ENCODE measurements at regions not wholly inside any gene's neighbourhood (a gene's known extent, or its start where the extent isn't known, plus 50 kb on each side); places are given as distances from the start of the nearest gene placed in this dataset.

- in situ Hi-C loops (cut with MboI; ENCODE audit: low sequenced_read_pairs): no loop called here
These were observed 94.9 kb upstream of the PLPPR1 start for GRCh38 chr9:100933656-100934055.

GRCh38 chr9:100937382-100937781 is 91.1 kb upstream of the PLPPR1 start:
- in situ Hi-C loops (cut with MboI; ENCODE audit: low sequenced_read_pairs): no loop called here

- in situ Hi-C loops (cut with MboI; ENCODE audit: low sequenced_read_pairs): no loop called here
These were observed 90.0 kb upstream of the PLPPR1 start for GRCh38 chr9:100938507-100938906.

- in situ Hi-C loops (cut with MboI; ENCODE audit: low sequenced_read_pairs): no loop called here
These were observed 88.9 kb upstream of the PLPPR1 start for GRCh38 chr9:100939636-100940035.

GRCh38 chr9:100959226-100959625 is 69.3 kb upstream of the PLPPR1 start:
- in situ Hi-C loops (cut with MboI; ENCODE audit: low sequenced_read_pairs): no loop called here
